ENCODE measurements at regions not wholly inside any gene's neighbourhood (a gene's known extent, or its start where the extent isn't known, plus 50 kb on each side); places are given as distances from the start of the nearest gene placed in this dataset.

DNA sequence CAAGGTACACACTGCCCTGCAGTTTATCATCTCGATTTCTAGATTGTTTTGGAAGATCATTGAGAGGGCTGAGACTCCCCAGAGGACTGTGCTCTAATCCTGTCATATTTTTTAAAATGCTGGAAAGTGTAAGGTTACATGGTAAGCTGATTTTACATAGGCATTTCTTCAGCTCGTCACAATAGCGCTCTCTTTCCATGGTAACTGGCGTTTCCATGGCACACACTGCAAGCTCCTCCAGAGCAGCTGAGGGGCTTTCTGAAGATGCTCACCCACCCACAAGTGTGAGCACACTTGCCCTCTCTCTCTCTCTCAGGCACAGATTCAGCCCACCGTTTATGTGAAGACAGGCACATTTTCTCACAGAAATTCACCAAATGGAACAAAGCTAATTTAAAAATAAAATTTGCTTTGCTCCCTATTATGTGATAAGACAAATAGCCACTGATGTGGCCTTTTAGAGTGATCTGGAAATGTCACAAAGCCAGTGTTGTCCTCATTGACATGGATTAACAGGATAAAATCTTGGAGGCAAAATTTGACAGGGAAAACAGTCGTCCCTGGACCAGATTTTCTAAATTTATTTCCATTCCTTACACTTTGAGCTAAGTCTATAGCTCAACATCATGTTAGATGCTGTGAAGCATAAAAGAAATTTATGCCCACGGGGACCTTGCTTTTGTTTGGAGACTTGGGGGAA, 421.5 kb downstream of the RWDD3 start:
- H3K9ac ChIP-seq (replicated peaks; ENCODE audit: extremely low read depth, insufficient read depth, low read length) = no peak overlapping the region
- H3K9me3 ChIP-seq (replicated peaks; ENCODE audit: control insufficient read depth, insufficient read depth, low read length) = no peaks in the 10 kb centered on the region
- ChIA-PET POLR2A (no interaction called here), CTCF (no interaction called here)
- H3K36me3 ChIP-seq (ENCODE audit: control insufficient read depth in 2 of 2, extremely low read depth in 1 of 2, insufficient read depth in 2 of 2, low read length in 2 of 2) = no peaks in the 10 kb centered on the region
- TF ChIP-seq FOS (IDR thresholded peaks at IDR 0.05; ENCODE audit: borderline replicate concordance, insufficient read depth, low read length) (no peak), MYC (IDR thresholded peaks at IDR 0.05; ENCODE audit: low read depth, low read length) (no peak), EZH2 (IDR thresholded peaks at IDR 0.05; ENCODE audit: borderline replicate concordance, low read depth, low read length, severe bottlenecking) (no peak), POLR2AphosphoS5 (IDR thresholded peaks at IDR 0.05; ENCODE audit: insufficient read depth, low read depth, low read length) (no peak), JUN (IDR thresholded peaks at IDR 0.05; ENCODE audit: borderline replicate concordance, insufficient read depth, insufficient read length, low read depth) (no peak)
- TF ChIP-seq, protein P1, sequence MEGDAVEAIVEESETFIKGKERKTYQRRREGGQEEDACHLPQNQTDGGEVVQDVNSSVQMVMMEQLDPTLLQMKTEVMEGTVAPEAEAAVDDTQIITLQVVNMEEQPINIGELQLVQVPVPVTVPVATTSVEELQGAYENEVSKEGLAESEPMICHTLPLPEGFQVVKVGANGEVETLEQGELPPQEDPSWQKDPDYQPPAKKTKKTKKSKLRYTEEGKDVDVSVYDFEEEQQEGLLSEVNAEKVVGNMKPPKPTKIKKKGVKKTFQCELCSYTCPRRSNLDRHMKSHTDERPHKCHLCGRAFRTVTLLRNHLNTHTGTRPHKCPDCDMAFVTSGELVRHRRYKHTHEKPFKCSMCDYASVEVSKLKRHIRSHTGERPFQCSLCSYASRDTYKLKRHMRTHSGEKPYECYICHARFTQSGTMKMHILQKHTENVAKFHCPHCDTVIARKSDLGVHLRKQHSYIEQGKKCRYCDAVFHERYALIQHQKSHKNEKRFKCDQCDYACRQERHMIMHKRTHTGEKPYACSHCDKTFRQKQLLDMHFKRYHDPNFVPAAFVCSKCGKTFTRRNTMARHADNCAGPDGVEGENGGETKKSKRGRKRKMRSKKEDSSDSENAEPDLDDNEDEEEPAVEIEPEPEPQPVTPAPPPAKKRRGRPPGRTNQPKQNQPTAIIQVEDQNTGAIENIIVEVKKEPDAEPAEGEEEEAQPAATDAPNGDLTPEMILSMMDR (IDR thresholded peaks at IDR 0.05; ENCODE audit: extremely low read depth in 1 of 2, insufficient read depth in 1 of 2, low read depth in 1 of 2, low read length in 2 of 2) = no peak
- H3K27me3 ChIP-seq (ENCODE audit: control insufficient read depth in 2 of 2, insufficient read depth in 2 of 2, low read length in 2 of 2) = no peaks in the 10 kb centered on the region
- no peak for FAIRE-seq
- H3K9me1 ChIP-seq (replicated peaks; ENCODE audit: control insufficient read depth, extremely low read depth, insufficient read depth, low read length) = no peaks in the 10 kb centered on the region
- H3K27ac ChIP-seq (ENCODE audit: insufficient read depth, low read depth, low read length) = no peak overlapping the region
- DNase-seq (ENCODE audit: low read depth, low spot score) = no peak
- intact Hi-C loops (cut with micrococcal nuclease) (no loop called here), dilution Hi-C loops (cut with MboI; ENCODE audit: extremely low pct_ligation_motif_present, low sequenced_read_pairs) (no loop called here)
- no peaks in the 10 kb centered on the region for H3K4me1 ChIP-seq (ENCODE audit: control insufficient read depth, extremely low read depth, insufficient read depth, low read length)
- no peak overlapping the region for H2AFZ ChIP-seq (ENCODE audit: low read depth, low read length)
- no peak overlapping the region for H3K4me3 ChIP-seq (replicated peaks in 1 of 3; ENCODE audit: insufficient read depth in 1 of 3, low read depth in 1 of 3, low read length in 3 of 3)
- no peaks in the 10 kb centered on the region for H3K79me2 ChIP-seq (ENCODE audit: control insufficient read depth, insufficient read depth, low read length)
- BruUV-seq (replicated peaks) = no TSS peak
- H4K20me1 ChIP-seq (replicated peaks; ENCODE audit: control insufficient read depth, extremely low read depth, insufficient read depth, low read length) = no peaks in the 10 kb centered on the region
- H3K4me2 ChIP-seq (ENCODE audit: insufficient read depth, low read length) = no peak overlapping the region

Data from endothelial cell of umbilical vein (primary cell).